GM13976 (cell line): ENCODE measurements at regions not wholly inside any gene's neighbourhood (a gene's known extent, or its start where the extent isn't known, plus 50 kb on each side); places are given as distances from the start of the nearest gene placed in this dataset.

Experiments used
- DNase-seq: peaks from one replicate; pipeline ENCODE4 v3.0.0; 2012; ENCODE audit warnings: low spot score
- in situ Hi-C: fragments of 300-500 bp; cut with MboI; formaldehyde crosslinking; loops from one replicate; pipeline ENCODE4 v1.12.0; 2022; ENCODE audit warnings: low sequenced_read_pairs, mixed read lengths, inconsistent platforms; ENCODE audit not compliant: unreplicated experiment
- TF ChIP-seq, protein P1 (sequence below): IDR thresholded peaks from 2 replicates; pipeline ENCODE4 v1.5.1; 2012; ENCODE audit warnings: borderline replicate concordance, mild to moderate bottlenecking; ENCODE audit not compliant: insufficient read depth; ENCODE audit errors: extremely low read depth, missing control alignments, control extremely low read depth

DNA sequence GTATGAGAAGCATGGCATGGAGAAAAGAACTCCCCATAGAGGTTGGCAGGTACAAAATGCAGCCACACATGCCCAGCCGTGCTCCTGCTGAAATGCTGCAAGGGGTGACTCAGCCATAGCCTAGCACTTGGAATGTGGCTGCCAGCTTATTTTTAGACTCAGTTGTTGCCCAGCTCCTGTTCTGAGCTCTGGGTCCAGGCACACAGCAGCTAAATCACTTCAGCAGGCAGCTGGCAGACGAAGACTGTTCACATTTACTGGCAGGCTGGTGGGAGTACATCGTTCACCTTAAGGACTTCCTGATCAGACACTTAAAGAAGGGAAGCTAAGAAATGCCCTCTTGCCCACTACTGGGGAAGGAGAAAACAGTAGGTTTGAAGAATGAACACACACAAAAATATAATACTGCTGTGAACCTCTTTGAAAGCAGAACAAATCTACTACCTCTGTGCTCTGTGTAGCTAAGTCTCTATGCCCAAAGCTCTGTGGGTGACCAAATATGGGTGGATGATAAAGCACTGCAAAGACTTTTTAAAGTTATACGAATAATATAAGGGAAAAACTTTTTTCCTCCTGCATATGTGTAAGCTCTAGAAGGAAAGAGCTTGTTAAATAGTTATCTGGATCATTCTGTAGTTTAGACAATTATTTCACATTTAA is 146.1 kb downstream of the LNPK start:
- in situ Hi-C loops, result no loop called here
- TF ChIP-seq, protein P1, sequence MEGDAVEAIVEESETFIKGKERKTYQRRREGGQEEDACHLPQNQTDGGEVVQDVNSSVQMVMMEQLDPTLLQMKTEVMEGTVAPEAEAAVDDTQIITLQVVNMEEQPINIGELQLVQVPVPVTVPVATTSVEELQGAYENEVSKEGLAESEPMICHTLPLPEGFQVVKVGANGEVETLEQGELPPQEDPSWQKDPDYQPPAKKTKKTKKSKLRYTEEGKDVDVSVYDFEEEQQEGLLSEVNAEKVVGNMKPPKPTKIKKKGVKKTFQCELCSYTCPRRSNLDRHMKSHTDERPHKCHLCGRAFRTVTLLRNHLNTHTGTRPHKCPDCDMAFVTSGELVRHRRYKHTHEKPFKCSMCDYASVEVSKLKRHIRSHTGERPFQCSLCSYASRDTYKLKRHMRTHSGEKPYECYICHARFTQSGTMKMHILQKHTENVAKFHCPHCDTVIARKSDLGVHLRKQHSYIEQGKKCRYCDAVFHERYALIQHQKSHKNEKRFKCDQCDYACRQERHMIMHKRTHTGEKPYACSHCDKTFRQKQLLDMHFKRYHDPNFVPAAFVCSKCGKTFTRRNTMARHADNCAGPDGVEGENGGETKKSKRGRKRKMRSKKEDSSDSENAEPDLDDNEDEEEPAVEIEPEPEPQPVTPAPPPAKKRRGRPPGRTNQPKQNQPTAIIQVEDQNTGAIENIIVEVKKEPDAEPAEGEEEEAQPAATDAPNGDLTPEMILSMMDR, result no peak
- DNase-seq, result no peak

DNA sequence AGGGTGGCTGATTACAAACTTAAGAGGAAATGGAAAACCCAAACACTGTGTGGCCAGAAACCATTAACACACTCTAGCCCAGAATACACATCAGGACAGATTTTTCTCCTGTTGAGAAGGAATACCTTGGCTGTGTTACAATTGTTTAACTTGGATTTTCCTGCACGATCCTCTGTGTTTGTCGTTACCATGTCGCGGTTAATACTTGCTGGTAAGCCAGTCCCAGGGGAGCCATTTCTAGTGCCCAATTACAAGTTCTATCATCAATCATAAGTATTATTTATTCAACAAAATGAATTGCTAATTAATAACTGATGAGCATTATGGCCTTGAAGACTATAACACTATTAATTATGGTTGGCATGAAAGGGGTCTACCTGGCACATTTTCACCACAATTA is 146.8 kb downstream of the LNPK start:
- in situ Hi-C loops, result no loop called here
- no peak for DNase-seq
- TF ChIP-seq, protein P1, result no peak

DNA sequence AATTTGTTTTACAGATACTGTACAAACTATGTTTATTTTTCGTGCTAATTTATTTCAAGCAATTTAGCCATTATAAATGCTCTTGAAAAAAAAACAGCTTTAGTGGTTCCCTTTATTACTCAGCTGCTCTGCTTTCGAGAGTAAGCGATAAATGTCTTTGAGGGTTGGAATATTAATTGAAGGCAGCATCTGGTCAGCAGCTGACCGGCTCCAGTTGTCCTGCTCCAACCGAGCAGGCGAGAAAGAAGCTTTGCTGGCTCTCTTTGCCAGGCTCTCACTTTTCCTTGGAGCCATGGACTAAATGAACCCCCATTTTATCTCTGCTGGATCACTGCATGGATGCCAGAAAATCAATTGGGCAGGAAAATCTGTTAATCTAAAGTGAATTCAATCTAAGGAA is 147.4 kb downstream of the LNPK start:
- DNase-seq, result no peak
- in situ Hi-C loops, result no loop called here
- TF ChIP-seq, protein P1, result no peak

DNA sequence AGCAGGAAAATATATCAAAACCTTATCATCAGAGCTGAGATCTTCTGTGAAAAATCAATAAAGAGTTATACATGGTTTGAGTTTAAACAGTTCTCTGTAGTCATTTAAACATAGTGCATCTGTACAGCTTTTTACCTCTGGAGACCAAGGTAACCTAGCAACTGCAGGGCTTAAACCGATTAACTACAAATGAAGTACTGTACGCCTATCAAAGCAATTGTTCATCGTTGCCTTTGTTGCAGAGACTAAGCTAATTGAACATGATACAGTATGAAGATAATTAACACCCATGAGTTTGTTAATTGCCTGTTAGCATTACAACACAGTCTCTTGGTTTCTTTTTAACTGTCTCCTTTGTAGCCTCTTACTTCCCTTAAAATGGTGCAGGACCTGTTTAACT is 147.9 kb downstream of the LNPK start:
- in situ Hi-C loops, result no loop called here
- TF ChIP-seq, protein P1, result no peak
- no peak for DNase-seq

DNA sequence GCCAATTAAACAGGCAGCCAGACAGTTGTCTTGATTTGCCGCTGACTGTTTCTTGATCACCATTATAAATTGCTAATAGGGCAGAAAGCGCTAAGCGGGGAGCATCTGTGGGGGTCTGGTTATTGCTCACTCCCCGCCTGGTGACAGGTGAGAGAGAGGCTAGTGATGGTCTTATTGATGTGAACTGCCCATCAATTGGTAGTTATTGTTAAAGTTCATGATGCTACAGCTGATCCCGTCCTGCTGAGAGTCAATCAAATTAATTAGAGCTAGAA is 148.5 kb downstream of the LNPK start:
- in situ Hi-C loops, result no loop called here
- DNase-seq, result no peak
- TF ChIP-seq, protein P1, result no peak

DNA sequence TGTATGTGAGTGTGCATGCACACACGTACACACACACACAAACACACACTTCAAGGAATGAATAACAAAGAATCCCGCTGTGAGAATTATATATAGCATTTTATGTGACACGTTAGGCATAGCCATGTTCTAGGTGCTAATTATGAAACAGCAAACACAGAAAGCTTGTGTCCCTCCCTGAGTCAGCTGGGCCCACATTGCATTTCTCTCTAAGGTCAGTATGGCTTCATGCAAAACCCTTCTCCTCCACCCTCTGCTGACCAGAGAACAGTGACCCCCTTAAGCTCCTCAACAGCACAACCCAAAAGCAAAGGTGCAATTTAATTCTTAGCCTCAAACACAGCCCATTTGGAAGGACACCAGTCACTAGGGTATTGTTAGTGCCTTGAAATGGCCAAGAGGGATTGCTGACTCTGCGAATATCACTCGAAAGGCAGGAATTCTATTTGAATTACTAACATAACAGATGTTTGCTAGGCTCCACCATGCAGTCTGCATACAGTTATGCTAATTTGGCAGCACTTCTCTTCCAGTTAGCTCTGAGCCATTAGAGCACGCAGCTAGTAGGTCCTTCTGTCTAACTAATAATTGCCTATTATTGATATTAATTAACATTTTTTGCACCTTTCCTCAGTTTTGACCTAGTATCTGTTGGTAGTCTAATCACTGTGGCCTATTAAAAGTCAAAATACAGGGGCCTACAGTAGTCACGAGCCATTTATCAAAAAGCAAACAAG is 149.0 kb downstream of the LNPK start:
- TF ChIP-seq, protein P1, result no peak
- in situ Hi-C loops, result no loop called here

More for the DNA sequence above, 149.0 kb downstream of the LNPK start:
- no peak for DNase-seq
